RWPE2 (cell line): ENCODE measurements at regions not wholly inside any gene's neighbourhood (a gene's known extent, or its start where the extent isn't known, plus 50 kb on each side); places are given as distances from the start of the nearest gene placed in this dataset.

Source experiments
- ATAC-seq: fragments of 200-7000 bp; cut with Tn5 transposase; 3 replicates; pipeline ENCODE4 v1.9.1; 2021; ENCODE audit warnings: low read depth
- DNase-seq: peaks from one replicate; pipeline ENCODE4 v3.0.0-alpha.2; 2020; ENCODE audit warnings: low spot score
- H3K27ac ChIP-seq: fragments of 450-650 bp; 2 replicates; pipeline ENCODE4 v1.5.1; 2017; ENCODE audit warnings: mild to moderate bottlenecking; ENCODE audit not compliant: poor library complexity, severe bottlenecking
- H3K27me3 ChIP-seq: fragments of 250-450 bp; sonication (Bioruptor Pico); 2 replicates; pipeline ENCODE4 v1.5.1; 2021; ENCODE audit warnings: mild to moderate bottlenecking, moderate library complexity; ENCODE audit not compliant: insufficient read depth, poor library complexity, severe bottlenecking
- H3K36me3 ChIP-seq: fragments of 250-450 bp; sonication (Bioruptor Pico); 2 replicates; pipeline ENCODE4 v1.5.1; 2020; ENCODE audit warnings: low read depth, mild to moderate bottlenecking, moderate library complexity
- H3K4me1 ChIP-seq: fragments of 250-450 bp; sonication (Bioruptor Pico); 2 replicates; pipeline ENCODE4 v1.5.1; 2021; ENCODE audit warnings: mild to moderate bottlenecking, moderate library complexity; ENCODE audit not compliant: insufficient read depth, poor library complexity, severe bottlenecking
- H3K4me3 ChIP-seq: fragments of 250-450 bp; sonication (Bioruptor Pico); 2 replicates; pipeline ENCODE4 v1.5.1; 2021; ENCODE audit warnings: mild to moderate bottlenecking, moderate library complexity; ENCODE audit not compliant: severe bottlenecking
- H3K9me3 ChIP-seq: fragments of 250-450 bp; sonication (Bioruptor Pico); 2 replicates; pipeline ENCODE4 v1.5.1; 2021; ENCODE audit warnings: mild to moderate bottlenecking, moderate library complexity; ENCODE audit not compliant: severe bottlenecking
- CTCF ChIP-seq: fragments of 450-650 bp; IDR thresholded peaks from one replicate; pipeline ENCODE4 v1.5.1; 2017; ENCODE audit warnings: mild to moderate bottlenecking, moderate library complexity; ENCODE audit not compliant: poor library complexity, severe bottlenecking

DNA sequence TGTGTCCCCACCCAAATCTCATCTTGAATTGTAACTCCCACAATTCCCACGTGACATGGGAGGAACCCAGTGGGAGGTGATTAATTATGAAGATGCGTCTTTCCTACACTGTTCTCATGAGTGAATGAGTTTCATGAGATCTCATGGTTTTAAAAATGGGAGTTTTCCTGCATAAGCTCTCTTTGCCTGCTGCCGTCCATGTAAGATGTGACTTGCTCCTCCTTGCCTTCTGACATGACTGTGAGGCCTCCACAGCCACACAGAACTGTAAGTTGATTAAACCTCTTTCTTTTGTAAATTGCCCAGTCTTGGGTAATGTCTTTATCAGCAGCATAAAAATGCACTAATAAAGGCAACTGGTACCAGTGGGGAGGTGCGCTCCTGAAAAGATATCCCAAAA lies 67.7 kb upstream of the DRGX start:
- no peaks in the 10 kb centered on the region for H3K9me3 ChIP-seq
- ATAC-seq = no peak
- no peak overlapping the region for H3K4me3 ChIP-seq

GRCh38 chr10:49458869-49459268 lies 63.0 kb upstream of the DRGX start:
- DNase-seq (no peak), ATAC-seq (no peak)
- no peak overlapping the region for H3K27ac ChIP-seq
- no peak overlapping the region for H3K4me3 ChIP-seq
- no peaks in the 10 kb centered on the region for H3K4me1 ChIP-seq
- no peaks in the 10 kb centered on the region for H3K27me3 ChIP-seq
- H3K36me3 ChIP-seq = peaks cover 95% of the 10 kb centered on the region
- no peaks in the 10 kb centered on the region for H3K9me3 ChIP-seq
- no peak for TF ChIP-seq CTCF

More for the DNA sequence above, 67.7 kb upstream of the DRGX start:
- Histone ChIP-seq H3K27me3 (no peaks in the 10 kb centered on the region), H3K4me1 (no peaks in the 10 kb centered on the region), H3K36me3 (peaks cover 83% of the 10 kb centered on the region), H3K27ac (no peak overlapping the region)
- DNase-seq = no peak
- no peak for TF ChIP-seq CTCF

- no peaks in the 10 kb centered on the region for H3K27me3 ChIP-seq
- no peak for TF ChIP-seq CTCF
- H3K4me3 ChIP-seq = no peak overlapping the region
- H3K4me1 ChIP-seq = no peaks in the 10 kb centered on the region
- no peak for DNase-seq
- H3K27ac ChIP-seq = no peak overlapping the region
- no peak for ATAC-seq
- H3K36me3 ChIP-seq = peaks cover 91% of the 10 kb centered on the region
- no peaks in the 10 kb centered on the region for H3K9me3 ChIP-seq
Observed at GRCh38 chr10:49457686-49458085, 61.8 kb upstream of the DRGX start.

DNA sequence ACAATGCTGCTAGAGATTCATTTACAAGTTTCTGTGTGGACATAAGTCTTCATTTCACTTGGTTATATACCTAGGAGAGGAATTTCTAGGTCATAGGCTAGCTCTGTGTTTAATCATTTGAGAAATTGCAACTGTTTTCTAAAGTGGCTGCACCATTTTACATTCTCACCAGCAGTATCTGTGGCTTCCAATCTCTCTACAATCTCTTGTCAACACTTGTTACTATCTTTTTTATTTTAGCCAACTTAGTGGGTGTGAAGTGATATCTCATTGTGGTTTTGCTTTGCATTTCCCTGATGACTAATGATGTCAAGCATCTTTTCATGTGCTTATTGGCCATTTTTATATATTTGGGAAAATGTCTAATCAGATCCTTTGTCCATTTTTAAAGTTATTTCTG lies 53.0 kb upstream of the DRGX start:
- no peak for ATAC-seq
- Histone ChIP-seq H3K27me3 (no peaks in the 10 kb centered on the region), H3K27ac (no peak overlapping the region), H3K4me1 (no peaks in the 10 kb centered on the region), H3K9me3 (peaks cover 4% of the 10 kb centered on the region), H3K4me3 (no peak overlapping the region), H3K36me3 (peaks cover 6% of the 10 kb centered on the region)
- no peak for DNase-seq
- no peak for TF ChIP-seq CTCF

DNA sequence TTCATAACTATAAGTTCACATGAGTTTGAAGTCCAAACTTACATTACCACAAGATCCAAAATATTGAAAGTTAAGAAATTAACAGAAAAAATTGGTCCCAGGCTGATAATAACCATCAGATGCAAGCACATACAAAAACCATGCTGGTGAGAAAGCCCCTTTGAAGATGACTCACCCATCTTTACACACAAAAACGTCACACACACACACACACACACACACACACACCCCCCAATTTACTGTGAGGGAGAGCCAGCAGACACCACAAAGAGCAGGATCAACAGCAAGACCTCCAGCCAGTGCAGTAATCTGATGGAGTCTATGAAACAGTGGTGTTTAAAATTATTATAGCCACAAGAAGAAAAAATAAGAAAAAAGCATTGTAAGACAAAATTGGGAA lies 50.1 kb upstream of the DRGX start:
- Histone ChIP-seq H3K4me1 (no peaks in the 10 kb centered on the region), H3K36me3 (no peaks in the 10 kb centered on the region), H3K27me3 (no peaks in the 10 kb centered on the region), H3K9me3 (peaks cover 2% of the 10 kb centered on the region), H3K27ac (no peak overlapping the region), H3K4me3 (no peak overlapping the region)
- ATAC-seq (no peak), DNase-seq (no peak)
- no peak for TF ChIP-seq CTCF
